OCI-LY7 (cell line): ENCODE measurements at regions not wholly inside any gene's neighbourhood (a gene's known extent, or its start where the extent isn't known, plus 50 kb on each side); places are given as distances from the start of the nearest gene placed in this dataset.

Experiments used
- BruUV-seq: library from RNA; stranded (reverse); fragments of 400-500 nt; replicated peaks from 2 replicates; lab custom pipeline; 2021; lab: Mats Ljungman, UMichigan
- CTCF ChIA-PET: fragments of 300-600 bp; sonication (Branson Sonifier 250); formaldehyde crosslinking; loops from one replicate; lab custom pipeline; 2022; ENCODE audit warnings: antibody characterized with exemption; ENCODE audit not compliant: unreplicated experiment; lab: Charles Lee
- POLR2A ChIA-PET: fragments of 300-600 bp; sonication (Branson Sonifier 250); formaldehyde crosslinking; loops from one replicate; lab custom pipeline; 2022; ENCODE audit warnings: antibody characterized with exemption; lab: Charles Lee
- DNase-seq: peaks from one replicate; pipeline ENCODE4 v3.0.0-alpha.2; 2015; ENCODE audit warnings: low spot score
- H2AFZ ChIP-seq: fragments of 200-600 bp; sonication (generic), shearing (Covaris generic); 2 replicates; pipeline ENCODE4 v1.6.1; 2014; ENCODE audit warnings: mild to moderate bottlenecking, antibody characterized with exemption, low read length, moderate library complexity
- H3K27ac ChIP-seq: fragments of 200-600 bp; sonication (generic); 2 replicates; pipeline ENCODE4 v1.5.1; 2014; ENCODE audit warnings: mixed run types, low read depth, mild to moderate bottlenecking, moderate library complexity, low read length, inconsistent platforms; ENCODE audit not compliant: poor library complexity, severe bottlenecking
- H3K36me3 ChIP-seq: fragments of 200-600 bp; sonication (generic); 2 replicates; pipeline ENCODE4 v1.6.1; 2014; ENCODE audit warnings: mild to moderate bottlenecking, antibody characterized with exemption, low read length, moderate library complexity, mixed read lengths; ENCODE audit not compliant: insufficient read depth
- H3K4me1 ChIP-seq: fragments of 200-600 bp; sonication (generic); 2 replicates; pipeline ENCODE4 v1.5.1; 2014; ENCODE audit warnings: mild to moderate bottlenecking, low read length; ENCODE audit not compliant: insufficient read depth, poor library complexity, severe bottlenecking
- H3K4me2 ChIP-seq: fragments of 200-600 bp; sonication (generic); 2 replicates; pipeline ENCODE4 v1.6.1; 2014; ENCODE audit warnings: mild to moderate bottlenecking, low read length
- H3K4me3 ChIP-seq: fragments of 200-600 bp; sonication (generic); 2 replicates; pipeline ENCODE4 v1.5.1; 2014; ENCODE audit warnings: mild to moderate bottlenecking, low read depth, low read length; ENCODE audit not compliant: poor library complexity, severe bottlenecking
- H3K79me2 ChIP-seq: fragments of 200-600 bp; sonication (generic); 2 replicates; pipeline ENCODE4 v1.6.1; 2016; ENCODE audit warnings: low read depth, mild to moderate bottlenecking, low read length, moderate library complexity, mixed read lengths; ENCODE audit not compliant: insufficient read depth
- H3K9me2 ChIP-seq: fragments of 200-600 bp; sonication (generic); 2 replicates; pipeline ENCODE4 v1.6.1; 2016; ENCODE audit warnings: mild to moderate bottlenecking, low read length, mixed read lengths; ENCODE audit not compliant: insufficient read depth
- H3K9me3 ChIP-seq: fragments of 200-600 bp; sonication (generic); 2 replicates; pipeline ENCODE4 v1.6.1; 2014; ENCODE audit warnings: mild to moderate bottlenecking, mixed run types, low read length, mixed read lengths
- H4K20me1 ChIP-seq: fragments of 200-600 bp; sonication (generic); 2 replicates; pipeline ENCODE4 v1.6.1; 2014; ENCODE audit warnings: mild to moderate bottlenecking, antibody characterized with exemption, low read length, moderate library complexity, mixed read lengths; ENCODE audit not compliant: insufficient read depth
- EZH2phosphoT487 ChIP-seq: fragments of 200-600 bp; sonication (generic); IDR thresholded peaks from 2 replicates; pipeline ENCODE4 v1.6.1; 2018; ENCODE audit warnings: low read depth, borderline replicate concordance, mild to moderate bottlenecking, mixed run types, antibody characterized with exemption, low read length, moderate library complexity, mixed read lengths
- intact Hi-C: fragments of 100-400 bp; cut with micrococcal nuclease; formaldehyde crosslinking; loops from one replicate; pipeline ENCODE4 v1.10.0; 2022; ENCODE audit not compliant: unreplicated experiment
- TF ChIP-seq, protein P1 (sequence below): fragments of 200-600 bp; sonication (generic); conservative IDR thresholded peaks from 2 replicates; pipeline ENCODE4 v1.5.1; 2014; ENCODE audit warnings: mild to moderate bottlenecking, antibody characterized with exemption, low read length, moderate library complexity, mixed read lengths

DNA sequence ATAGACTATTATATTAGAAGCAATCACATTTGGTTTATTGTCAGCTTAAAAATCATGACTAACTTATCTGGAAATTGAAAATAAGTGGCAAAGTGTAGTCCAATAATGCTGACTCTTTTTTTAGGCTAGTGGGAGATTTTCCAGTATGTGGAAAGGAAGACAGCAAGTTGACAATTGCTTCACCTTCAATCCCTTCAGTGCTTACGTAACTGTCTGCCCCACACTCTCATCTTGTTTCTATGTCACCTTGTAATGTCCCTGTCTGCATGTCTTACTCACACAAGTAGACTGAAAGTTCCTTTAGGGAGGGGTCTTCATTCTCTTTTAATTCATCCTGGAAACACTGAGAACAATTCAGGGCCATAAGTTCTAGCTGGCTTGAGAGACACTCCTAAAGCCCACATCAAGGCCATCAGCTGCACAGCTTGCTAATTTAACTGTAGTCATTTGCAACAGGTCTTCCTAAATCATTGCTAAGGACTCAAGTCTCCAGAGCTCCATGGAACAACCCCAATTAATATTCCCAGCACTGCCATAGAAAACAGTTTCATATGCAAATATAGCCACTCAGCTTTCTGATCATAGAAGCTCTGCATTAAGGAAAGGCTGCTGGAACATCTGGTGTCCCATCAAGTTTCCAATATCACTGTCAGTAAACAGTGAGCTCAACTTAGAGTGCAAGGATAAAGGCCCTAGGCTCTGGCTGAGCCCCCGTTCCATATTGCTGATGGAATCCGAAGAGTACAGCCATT, 230.5 kb downstream of the ETAA1 start:
- Histone ChIP-seq H4K20me1 (no peaks in the 10 kb centered on the region), H3K4me2 (no peak overlapping the region), H3K9me3 (no peaks in the 10 kb centered on the region), H3K27ac (no peak overlapping the region), H3K4me3 (no peak overlapping the region), H2AFZ (no peak overlapping the region), H3K9me2 (no peaks in the 10 kb centered on the region), H3K4me1 (no peaks in the 10 kb centered on the region), H3K79me2 (no peaks in the 10 kb centered on the region), H3K36me3 (no peaks in the 10 kb centered on the region)
- BruUV-seq = no TSS peak
- no peak for DNase-seq
- ChIA-PET POLR2A (no interaction called here), CTCF (no interaction called here)
- intact Hi-C loops = no loop called here
- TF ChIP-seq EZH2phosphoT487 = no peak
- TF ChIP-seq, protein P1, sequence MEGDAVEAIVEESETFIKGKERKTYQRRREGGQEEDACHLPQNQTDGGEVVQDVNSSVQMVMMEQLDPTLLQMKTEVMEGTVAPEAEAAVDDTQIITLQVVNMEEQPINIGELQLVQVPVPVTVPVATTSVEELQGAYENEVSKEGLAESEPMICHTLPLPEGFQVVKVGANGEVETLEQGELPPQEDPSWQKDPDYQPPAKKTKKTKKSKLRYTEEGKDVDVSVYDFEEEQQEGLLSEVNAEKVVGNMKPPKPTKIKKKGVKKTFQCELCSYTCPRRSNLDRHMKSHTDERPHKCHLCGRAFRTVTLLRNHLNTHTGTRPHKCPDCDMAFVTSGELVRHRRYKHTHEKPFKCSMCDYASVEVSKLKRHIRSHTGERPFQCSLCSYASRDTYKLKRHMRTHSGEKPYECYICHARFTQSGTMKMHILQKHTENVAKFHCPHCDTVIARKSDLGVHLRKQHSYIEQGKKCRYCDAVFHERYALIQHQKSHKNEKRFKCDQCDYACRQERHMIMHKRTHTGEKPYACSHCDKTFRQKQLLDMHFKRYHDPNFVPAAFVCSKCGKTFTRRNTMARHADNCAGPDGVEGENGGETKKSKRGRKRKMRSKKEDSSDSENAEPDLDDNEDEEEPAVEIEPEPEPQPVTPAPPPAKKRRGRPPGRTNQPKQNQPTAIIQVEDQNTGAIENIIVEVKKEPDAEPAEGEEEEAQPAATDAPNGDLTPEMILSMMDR = no peak

DNA sequence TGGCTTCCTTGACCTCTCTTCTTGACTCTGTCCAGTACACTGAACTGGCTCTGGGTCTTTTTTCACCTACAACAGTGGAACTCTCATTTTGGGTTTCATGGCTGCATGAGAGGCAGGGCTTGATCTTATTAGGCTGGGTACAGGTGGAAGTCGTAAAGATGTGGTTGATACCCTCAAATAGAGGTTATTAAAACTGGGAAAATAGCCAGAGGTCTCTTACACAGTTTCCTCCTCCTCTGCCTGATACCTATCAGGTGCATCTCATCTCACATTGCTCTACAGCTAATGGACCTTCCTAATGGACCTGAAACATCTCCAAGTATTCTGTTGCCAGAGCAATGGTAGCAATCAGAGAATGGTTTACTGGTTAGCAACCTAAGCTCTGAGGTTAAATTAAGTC, 231.8 kb downstream of the ETAA1 start:
- Histone ChIP-seq H3K9me3 (no peaks in the 10 kb centered on the region), H3K79me2 (no peaks in the 10 kb centered on the region), H3K4me1 (no peaks in the 10 kb centered on the region), H3K27ac (no peak overlapping the region), H2AFZ (no peak overlapping the region), H3K4me2 (no peak overlapping the region), H3K9me2 (no peaks in the 10 kb centered on the region), H4K20me1 (no peaks in the 10 kb centered on the region), H3K36me3 (no peaks in the 10 kb centered on the region), H3K4me3 (no peak overlapping the region)
- intact Hi-C loops = no loop called here
- TF ChIP-seq EZH2phosphoT487 = no peak
- TF ChIP-seq, protein P1 = no peak
- BruUV-seq = no TSS peak
- ChIA-PET CTCF (no interaction called here), POLR2A (no interaction called here)
- DNase-seq = no peak

DNA sequence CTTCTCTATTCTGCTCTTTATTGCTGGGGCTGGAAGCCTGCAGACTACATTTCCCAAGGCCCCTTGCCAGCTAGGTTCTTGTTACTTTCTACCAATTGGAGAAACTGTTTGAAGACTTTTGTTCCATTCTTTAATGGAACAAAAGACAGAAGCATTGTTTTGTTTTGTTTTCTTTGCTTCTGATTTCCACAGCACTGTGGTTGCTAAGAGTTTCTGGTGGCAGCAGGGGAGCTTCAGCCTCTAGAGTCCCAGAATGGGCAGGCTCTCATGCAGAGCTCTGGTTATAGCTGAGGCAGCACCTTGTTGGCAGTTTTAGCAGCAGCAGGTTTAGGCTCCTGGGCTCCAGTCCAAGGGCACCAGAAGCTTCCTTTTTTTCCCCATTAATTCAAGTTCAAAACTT, 234.3 kb downstream of the ETAA1 start:
- no peaks in the 10 kb centered on the region for H3K36me3 ChIP-seq
- ChIA-PET POLR2A (interaction anchor here (0.7 kb wide), 1 partner anchor 13 kb away, joined by 3 read pairs; no protein-coding TSS in a partner anchor), CTCF (no interaction called here)
- H2AFZ ChIP-seq = no peak overlapping the region
- no peaks in the 10 kb centered on the region for H4K20me1 ChIP-seq
- H3K27ac ChIP-seq = no peak overlapping the region
- H3K9me3 ChIP-seq = no peaks in the 10 kb centered on the region
- intact Hi-C loops = no loop called here
- H3K79me2 ChIP-seq = no peaks in the 10 kb centered on the region
- no TSS peak for BruUV-seq
- TF ChIP-seq, protein P1 = no peak
- TF ChIP-seq EZH2phosphoT487 = no peak
- no peak overlapping the region for H3K4me2 ChIP-seq
- no peak overlapping the region for H3K4me3 ChIP-seq
- H3K9me2 ChIP-seq = no peaks in the 10 kb centered on the region
- no peaks in the 10 kb centered on the region for H3K4me1 ChIP-seq
- no peak for DNase-seq
